Neuron (in vitro differentiated cells): ENCODE measurements at regions not wholly inside any gene's neighbourhood (a gene's known extent, or its start where the extent isn't known, plus 50 kb on each side); places are given as distances from the start of the nearest gene placed in this dataset.

Experiments used
- H2AFZ ChIP-seq: one replicate; pipeline ENCODE4 v1.6.1; 2013; ENCODE audit warnings: low read depth, mild to moderate bottlenecking, inconsistent platforms, low read length, moderate library complexity
- H3K27me3 ChIP-seq: one replicate; pipeline ENCODE4 v1.6.1; 2013; ENCODE audit warnings: low read length; ENCODE audit not compliant: insufficient read depth
- H3K36me3 ChIP-seq: one replicate; pipeline ENCODE4 v1.6.1; 2013; ENCODE audit warnings: low read length; ENCODE audit not compliant: insufficient read depth
- H3K4me1 ChIP-seq: one replicate; pipeline ENCODE4 v1.6.1; 2013; ENCODE audit warnings: low read length; ENCODE audit not compliant: insufficient read depth
- H3K4me3 ChIP-seq: 2 replicates; pipeline ENCODE4 v1.5.1; 2013; ENCODE audit warnings: mild to moderate bottlenecking, low read length, moderate library complexity
- H3K9me3 ChIP-seq: one replicate; pipeline ENCODE4 v1.6.1; 2013; ENCODE audit warnings: low read length

DNA sequence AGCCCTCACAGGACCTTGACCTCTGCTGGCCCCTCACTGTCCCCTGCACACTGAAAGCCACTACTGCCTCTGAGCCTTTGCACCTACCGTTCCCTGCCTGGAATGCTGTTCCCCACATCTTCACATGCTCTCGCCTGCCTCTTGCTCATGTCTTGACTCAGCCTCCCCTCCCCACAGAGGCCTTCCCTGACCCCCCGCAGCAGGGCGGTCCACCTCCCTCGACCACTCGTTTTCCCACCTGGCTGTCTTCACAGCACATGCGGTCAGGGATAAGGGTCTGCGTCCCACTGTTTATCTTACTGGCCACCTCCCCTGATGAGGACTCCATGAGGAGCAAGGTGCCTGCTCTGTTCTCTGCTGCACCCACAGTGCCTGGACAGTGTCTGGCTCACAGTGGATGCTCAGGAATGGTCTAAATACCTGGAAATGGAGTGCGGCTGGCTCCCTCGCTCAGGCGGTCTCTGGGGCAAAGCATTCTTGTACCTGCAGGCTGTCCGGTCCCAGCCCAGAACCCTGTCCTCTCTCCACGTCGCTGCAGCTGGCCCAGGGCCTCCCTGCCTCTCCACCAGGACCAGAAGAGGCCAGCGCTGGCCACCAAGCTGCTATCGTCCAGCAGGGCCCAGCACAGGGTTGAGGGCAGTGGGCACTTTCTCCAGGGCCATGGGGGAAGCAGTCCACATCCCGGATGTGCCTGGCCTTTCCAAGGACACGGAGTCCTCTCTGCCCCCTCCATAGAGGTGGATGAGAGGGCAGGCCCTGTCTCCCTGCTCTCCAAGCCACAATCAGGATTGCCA is 107.4 kb downstream of the NCOR2 start:
- H3K9me3 ChIP-seq = peaks cover 4% of the 10 kb centered on the region
- peaks cover 11% of the 10 kb centered on the region for H3K4me1 ChIP-seq
- peaks cover 15% of the 10 kb centered on the region for H3K36me3 ChIP-seq
- no peaks in the 10 kb centered on the region for H3K27me3 ChIP-seq
- H3K4me3 ChIP-seq = no peak overlapping the region
- H2AFZ ChIP-seq = no peak overlapping the region

DNA sequence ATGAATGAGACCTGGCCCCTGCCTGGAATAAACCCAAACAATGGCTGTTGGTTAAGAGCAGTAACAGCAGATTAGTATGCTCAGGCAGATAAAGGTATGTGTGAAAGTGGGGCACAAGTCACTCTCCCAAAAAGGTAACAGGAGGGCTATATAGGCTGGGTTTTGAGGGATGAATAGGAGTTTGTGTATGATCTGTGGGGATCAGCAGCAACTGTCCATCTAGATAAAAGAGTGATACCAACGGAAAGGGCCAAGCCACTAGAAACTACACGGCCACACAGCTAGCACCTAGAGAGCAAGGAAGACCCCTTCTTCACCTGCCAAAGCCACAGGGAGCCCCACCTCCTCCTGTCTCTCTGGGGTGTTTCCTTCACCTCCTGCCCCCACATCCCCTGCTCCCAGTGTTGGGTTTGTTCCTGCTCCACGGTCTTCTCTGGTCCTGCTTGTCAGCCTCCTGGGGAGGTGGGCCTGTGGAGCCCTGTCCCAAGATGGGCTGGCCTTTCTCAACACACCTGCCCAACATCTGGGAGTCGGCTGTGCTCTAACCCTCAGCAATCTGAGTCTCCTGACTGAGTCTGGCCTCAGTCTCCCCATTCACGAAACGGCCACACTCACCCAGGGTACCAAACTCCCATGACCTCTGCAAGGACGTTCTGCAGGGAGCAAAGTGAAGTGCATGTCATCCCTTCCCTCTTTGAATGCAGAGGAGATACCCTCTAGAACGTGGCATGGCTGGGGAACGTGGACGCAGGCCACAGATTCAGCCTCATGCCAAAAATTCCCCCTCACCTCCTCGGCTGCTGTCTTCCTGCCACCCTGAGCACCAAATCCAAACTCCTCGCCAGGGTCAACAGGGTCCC is 108.2 kb downstream of the NCOR2 start:
- no peaks in the 10 kb centered on the region for H3K9me3 ChIP-seq
- no peaks in the 10 kb centered on the region for H3K27me3 ChIP-seq
- H3K36me3 ChIP-seq = peaks cover 14% of the 10 kb centered on the region
- peaks cover 10% of the 10 kb centered on the region for H3K4me1 ChIP-seq
- H2AFZ ChIP-seq = no peak overlapping the region
- no peak overlapping the region for H3K4me3 ChIP-seq

DNA sequence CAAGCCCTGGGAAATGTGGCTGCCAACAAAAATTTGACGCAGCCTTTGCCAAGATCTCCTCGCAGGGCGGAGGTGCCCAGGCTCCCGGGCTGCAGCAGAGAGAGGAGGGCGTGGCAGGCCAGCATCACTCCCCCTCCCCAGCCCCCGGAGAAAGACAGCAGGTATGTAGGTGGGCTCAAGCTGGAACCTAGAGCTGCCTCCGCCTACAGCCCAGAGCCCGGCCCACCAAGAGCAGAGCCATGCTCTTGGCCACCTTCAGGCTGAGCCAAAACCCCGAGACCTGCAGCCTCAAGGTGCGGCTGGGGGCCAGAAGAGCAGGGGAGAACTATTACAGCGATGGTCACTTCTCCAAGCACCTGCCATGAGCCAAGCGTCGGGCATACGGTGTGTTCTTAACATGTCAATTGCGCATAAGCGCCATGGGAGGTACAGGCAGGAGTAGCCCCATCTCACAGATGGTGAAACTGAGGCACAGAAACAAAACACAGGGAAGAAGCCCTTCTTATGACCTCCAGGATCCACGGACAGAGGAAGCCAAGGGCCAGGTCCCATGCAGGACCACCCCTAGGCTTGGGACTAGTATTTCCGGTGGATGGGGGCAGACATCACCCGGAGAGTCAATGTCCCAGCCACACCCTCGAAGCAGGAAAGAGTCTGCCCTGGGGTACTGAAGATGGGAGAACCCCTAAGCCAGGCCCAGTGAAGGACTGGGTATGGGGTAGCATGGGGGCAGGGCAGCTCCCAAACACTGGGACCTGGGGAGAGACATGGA is 109.0 kb downstream of the NCOR2 start:
- H3K4me1 ChIP-seq = peaks cover 10% of the 10 kb centered on the region
- no peaks in the 10 kb centered on the region for H3K27me3 ChIP-seq
- no peaks in the 10 kb centered on the region for H3K9me3 ChIP-seq
- H3K4me3 ChIP-seq = no peak overlapping the region
- H3K36me3 ChIP-seq = peaks cover 14% of the 10 kb centered on the region
- no peak overlapping the region for H2AFZ ChIP-seq

DNA sequence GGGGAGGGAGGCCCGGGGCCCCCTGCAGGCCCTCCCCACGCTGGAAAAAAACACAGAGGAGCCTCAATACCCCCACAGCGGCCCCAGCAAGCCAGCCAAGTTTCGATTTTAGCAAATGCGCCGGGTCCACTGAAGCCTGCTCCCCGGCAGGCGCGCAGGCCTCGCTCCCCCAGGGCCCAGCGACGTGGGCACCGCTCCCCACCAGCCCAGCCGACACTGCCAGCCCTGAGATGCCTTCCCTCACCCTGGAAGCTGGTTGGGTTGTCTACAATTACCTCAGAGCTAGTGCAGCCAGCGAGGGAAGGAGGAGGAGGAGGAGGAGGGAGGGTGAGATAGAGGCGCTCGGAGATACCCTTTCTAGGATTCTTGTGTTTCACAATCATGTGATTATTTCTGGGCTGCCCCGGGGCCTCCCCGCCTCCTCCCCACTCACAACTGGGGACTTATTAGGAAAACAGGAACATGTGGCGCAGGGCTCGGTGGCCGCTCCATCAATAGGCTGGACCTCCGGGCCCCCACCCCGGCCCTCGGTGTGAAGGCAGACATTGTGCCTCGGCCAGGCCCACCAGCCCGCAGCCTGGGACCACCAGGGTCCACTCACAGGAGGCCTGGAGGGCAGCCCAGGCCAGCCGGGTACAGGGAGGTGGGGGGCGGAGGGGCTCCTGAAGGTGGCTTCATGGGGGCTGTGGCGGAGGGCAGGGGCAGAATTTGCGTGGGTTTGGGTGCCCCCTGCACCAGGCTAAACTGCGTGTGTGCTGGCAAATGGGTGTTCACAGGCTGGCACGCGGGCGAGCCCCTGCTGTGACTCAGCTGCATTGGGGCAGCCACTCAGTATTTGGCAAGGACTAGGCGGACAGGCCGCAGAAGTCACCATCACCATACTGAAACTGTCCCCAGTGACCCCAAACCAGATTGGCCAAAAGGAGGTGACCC is 109.9 kb downstream of the NCOR2 start:
- peaks cover 16% of the 10 kb centered on the region for H3K4me1 ChIP-seq
- H2AFZ ChIP-seq = no peak overlapping the region
- H3K4me3 ChIP-seq = no peak overlapping the region
- no peaks in the 10 kb centered on the region for H3K9me3 ChIP-seq
- H3K27me3 ChIP-seq = no peaks in the 10 kb centered on the region
- peaks cover 14% of the 10 kb centered on the region for H3K36me3 ChIP-seq

DNA sequence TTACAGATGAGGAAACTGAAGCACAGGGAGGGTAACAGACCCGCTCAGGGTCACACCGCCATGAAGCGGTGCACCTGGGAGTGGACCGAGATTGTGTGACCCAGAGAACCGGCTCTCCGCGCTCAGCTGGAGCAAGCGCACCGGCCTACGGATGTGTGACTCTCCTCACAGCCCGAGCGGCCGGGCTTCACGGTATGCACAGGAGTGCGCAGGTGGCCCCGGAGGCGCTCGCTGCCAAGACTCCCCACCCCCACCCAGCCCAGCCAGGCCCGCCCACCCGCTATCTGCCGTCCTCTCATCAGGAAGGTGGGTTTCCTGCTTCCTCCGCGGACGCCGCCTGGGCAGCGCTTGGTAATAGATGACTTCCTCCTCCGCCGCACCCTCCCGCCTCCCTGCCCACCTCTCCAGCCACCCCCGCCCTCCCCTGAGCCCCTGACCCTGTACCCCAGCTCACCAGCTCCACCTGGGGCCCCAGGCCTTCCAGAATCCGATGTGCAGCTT is 110.7 kb downstream of the NCOR2 start:
- H2AFZ ChIP-seq = no peak overlapping the region
- no peaks in the 10 kb centered on the region for H3K9me3 ChIP-seq
- H3K4me3 ChIP-seq = no peak overlapping the region
- H3K4me1 ChIP-seq = peaks cover 22% of the 10 kb centered on the region
- peaks cover 14% of the 10 kb centered on the region for H3K36me3 ChIP-seq
- no peaks in the 10 kb centered on the region for H3K27me3 ChIP-seq

DNA sequence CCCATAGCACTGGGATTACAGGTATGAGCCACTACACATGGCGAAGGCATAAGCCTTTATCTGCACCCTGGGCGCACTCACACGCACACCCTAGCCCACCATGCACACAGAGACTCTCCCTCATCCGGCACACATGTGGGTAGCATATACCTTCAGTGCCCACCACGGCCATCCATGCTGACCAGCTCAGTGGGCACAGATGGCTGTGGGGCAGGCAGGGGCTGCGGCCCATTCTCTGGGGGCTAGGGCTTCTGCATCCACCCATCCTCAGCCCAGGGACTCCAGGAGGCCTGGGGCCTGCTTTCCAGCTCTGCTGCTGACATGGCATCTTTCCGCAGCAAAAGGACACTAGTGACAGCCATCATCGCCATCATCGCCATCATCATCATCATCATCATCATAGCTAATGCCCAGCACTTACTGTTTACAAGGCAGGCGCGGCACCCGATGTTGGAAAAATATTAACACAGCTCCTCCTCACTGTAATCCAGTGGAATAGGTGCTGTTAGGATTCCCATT is 111.2 kb downstream of the NCOR2 start:
- H3K36me3 ChIP-seq = peaks cover 14% of the 10 kb centered on the region

DNA sequence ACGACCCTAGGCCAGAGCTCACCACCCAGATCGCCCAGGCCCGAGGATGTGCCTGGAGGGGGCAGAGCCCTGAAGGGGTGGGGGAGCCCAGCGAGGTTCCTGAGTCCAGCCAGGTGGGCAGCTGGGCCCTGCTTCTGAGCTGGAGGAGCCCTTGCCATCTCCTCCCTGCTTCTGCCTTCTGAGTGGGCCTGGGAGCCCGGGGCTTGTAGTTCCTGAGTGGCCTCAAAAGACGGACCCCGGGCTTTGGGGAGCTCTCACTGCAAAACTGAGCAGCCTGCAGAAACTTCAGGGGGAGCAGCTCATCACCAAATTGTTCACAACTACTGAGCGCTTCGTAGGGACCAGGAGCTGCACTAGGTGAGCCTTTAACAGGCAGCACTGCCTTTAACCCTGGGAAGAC is 112.1 kb downstream of the NCOR2 start:
- Histone ChIP-seq H3K9me3 (no peaks in the 10 kb centered on the region), H2AFZ (no peak overlapping the region), H3K4me1 (peaks cover 22% of the 10 kb centered on the region), H3K36me3 (peaks cover 12% of the 10 kb centered on the region), H3K4me3 (no peak overlapping the region), H3K27me3 (no peaks in the 10 kb centered on the region)

More for the DNA sequence above, 111.2 kb downstream of the NCOR2 start:
- H3K4me1 ChIP-seq = peaks cover 22% of the 10 kb centered on the region
- no peak overlapping the region for H2AFZ ChIP-seq
- H3K4me3 ChIP-seq = no peak overlapping the region
- no peaks in the 10 kb centered on the region for H3K9me3 ChIP-seq
- H3K27me3 ChIP-seq = no peaks in the 10 kb centered on the region

DNA sequence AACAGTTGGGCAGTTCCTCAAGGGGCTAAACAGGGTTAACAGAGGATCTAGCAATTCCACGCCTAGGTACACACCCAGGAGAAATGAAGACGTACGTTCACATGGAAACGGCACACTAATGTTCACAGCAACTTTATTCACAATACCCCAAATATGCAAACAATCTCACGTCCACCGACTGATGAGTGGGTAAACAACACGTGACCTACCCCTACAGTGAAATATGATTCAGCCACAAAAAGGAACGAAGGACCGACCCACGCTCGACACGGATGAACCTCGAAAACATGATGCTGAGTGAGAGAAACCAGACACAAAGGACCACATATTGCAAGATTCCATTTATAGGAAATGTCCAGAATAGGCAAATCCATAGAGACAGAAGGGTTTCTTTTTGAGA is 112.7 kb downstream of the NCOR2 start:
- no peaks in the 10 kb centered on the region for H3K9me3 ChIP-seq
- no peaks in the 10 kb centered on the region for H3K27me3 ChIP-seq
- peaks cover 6% of the 10 kb centered on the region for H3K36me3 ChIP-seq
- no peak overlapping the region for H3K4me3 ChIP-seq
- peaks cover 25% of the 10 kb centered on the region for H3K4me1 ChIP-seq
- no peak overlapping the region for H2AFZ ChIP-seq

DNA sequence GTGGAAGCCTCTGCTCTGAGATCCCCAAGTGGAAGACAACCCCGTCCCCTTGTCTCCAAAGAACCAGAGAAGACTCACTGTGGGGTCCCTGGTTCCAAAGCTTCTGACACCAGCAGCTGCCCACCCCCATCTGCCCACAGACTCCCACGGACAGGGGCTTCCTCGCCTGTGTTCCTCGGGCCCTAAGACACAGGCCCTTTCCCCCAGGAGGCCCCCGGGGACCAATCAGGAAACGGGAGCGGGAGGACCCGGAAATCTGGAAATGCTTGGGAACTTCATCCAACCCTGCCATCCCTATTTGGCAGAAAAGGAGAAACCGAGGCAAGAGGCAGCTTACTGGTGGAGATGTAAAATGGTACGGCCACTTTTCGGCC is 113.1 kb downstream of the NCOR2 start:
- H3K36me3 ChIP-seq = peaks cover 3% of the 10 kb centered on the region
- no peaks in the 10 kb centered on the region for H3K9me3 ChIP-seq
- H3K27me3 ChIP-seq = no peaks in the 10 kb centered on the region
- H3K4me3 ChIP-seq = no peak overlapping the region
- H2AFZ ChIP-seq = no peak overlapping the region
- peaks cover 28% of the 10 kb centered on the region for H3K4me1 ChIP-seq

DNA sequence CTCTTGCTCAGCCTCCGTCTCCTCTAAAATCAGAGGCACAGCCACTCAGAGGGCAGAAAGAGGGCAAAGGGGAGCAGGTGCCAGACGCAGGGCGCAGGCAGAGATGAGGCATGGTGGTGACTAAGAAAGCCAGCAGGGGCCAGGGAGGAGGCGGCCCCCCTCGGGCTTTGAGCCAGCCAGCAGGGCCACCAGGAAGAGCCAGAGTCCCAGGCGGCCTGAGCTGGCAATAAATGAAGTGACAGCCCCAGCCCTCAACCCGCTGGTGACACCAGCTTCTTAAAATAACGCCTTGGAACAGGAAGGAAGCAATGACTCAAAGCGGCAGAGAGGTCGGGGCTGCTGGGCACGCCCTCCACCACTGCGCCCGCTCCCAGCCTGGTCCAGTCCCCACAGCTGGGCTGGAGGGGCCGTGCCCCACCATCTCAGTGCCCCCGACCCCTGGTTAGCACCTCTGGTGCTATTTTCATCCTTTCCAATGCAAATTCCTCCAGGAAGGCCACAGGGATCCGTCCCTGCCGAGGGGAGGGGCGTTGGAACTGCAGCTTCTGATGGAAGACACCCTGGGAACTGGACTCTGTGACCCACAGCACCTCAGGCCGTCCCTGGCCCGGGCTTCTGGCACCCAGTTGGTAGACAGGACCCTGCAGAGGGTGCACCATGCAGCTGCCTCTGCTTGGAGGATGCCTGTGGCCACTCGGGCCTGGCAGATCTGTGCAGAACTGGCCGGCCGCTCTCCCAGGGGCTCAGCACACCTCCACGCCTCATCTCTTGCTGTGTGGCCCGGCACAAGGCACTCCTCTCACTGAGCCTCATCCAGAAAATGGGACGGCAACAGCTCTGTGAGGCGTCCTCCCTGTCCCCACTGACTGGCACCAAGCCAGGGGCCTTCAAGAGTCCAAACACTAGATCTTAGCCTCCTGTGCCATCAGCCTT is 113.7 kb downstream of the NCOR2 start:
- H3K4me1 ChIP-seq = peaks cover 28% of the 10 kb centered on the region
- H3K9me3 ChIP-seq = no peaks in the 10 kb centered on the region
- H3K27me3 ChIP-seq = no peaks in the 10 kb centered on the region
- H3K36me3 ChIP-seq = peaks cover 3% of the 10 kb centered on the region
- H3K4me3 ChIP-seq = no peak overlapping the region
- no peak overlapping the region for H2AFZ ChIP-seq

DNA sequence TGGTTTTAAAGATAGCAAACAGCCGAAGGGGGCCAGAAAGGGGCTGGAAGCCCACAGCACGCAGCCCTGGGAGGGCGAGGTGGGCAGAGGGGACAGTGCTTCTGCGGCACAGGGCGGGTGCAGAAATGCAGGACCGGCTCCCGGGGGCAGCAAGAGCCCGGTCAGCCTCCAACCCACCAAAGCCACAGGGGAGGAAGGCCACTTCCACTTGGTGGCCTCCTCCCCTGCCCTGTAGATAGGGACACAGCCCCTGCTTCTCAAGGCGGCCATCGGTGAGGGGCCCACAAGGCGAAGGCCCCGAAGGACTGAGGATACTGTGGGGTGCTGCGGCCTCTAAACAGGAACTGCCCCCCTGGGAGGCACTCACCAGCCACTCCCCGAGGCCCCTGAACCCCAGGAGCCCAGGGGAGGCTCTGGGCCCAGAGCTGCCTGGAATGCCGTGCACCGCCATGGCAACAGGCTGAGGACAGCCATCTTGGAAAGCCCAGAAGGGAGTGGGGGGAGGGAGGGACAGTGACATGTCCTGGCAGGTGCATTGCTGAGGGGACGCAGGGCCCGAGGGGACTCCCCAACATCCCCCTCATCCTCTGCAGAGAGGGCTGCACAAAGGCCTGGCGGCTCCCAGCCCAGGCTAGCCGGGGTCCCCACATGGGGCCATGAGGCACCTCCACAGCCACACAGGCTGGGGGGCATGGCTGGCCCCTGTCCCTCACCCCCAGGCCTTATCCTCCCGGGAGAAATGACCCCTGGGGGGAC is 114.7 kb downstream of the NCOR2 start:
- peaks cover 28% of the 10 kb centered on the region for H3K4me1 ChIP-seq
- H3K4me3 ChIP-seq = no peak overlapping the region
- H3K27me3 ChIP-seq = no peaks in the 10 kb centered on the region
- peaks cover 3% of the 10 kb centered on the region for H3K36me3 ChIP-seq
- H2AFZ ChIP-seq = no peak overlapping the region
- no peaks in the 10 kb centered on the region for H3K9me3 ChIP-seq
